ENCODE measurements at regions not wholly inside any gene's neighbourhood (a gene's known extent, or its start where the extent isn't known, plus 50 kb on each side); places are given as distances from the start of the nearest gene placed in this dataset.

DNA sequence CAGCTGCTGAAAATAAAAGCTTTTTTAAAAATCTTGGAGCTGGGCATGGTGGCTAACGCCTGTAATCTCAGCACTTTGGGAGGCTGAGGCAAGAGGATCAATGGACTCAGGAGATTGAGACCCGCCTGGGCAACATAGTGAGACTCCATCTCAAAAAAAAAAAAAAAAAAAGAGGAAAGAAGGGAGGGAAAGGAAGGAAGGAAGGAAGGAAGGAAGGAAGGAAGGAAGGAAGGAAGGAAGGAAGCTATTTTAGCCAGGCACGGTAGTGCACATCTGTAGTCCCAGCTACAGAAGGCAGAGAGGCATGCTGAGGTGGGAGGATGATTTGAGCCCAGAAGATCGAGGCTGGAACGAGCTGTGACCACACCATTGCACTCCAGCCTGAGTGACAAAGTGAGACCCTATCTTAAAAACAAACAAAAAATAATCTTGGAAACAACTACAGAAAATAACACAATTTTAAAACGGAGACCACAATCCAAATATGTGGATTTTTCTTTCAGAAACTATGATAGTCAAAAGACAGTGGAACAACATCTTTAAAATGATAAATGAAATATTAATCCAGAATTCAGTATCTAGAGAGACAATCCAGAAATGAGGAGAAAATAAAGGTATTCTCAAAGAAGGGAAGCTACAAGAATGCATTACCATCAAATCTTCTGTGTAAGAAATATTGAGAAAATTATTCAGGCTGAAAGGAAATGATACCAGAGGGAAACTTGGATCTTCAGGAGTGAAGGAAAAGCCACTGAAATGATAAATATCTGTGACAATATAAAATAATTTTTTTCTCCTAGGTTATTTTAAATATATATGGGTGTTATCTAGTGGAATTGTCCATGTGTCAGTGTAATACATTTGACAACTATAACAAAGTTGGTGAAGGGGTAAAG lies 182.0 kb downstream of the GPX5 start:
- H3K4me3 ChIP-seq, result no peak overlapping the region
- H3K9me3 ChIP-seq, result peaks cover 7% of the 10 kb centered on the region
- no peaks in the 10 kb centered on the region for H3K36me3 ChIP-seq
- no peaks in the 10 kb centered on the region for H3K27me3 ChIP-seq
- no peak overlapping the region for H3K27ac ChIP-seq
- intact Hi-C loops (cut with DNase I), result no loop called here
- H3K4me1 ChIP-seq, result no peaks in the 10 kb centered on the region
- TF ChIP-seq, protein P1, sequence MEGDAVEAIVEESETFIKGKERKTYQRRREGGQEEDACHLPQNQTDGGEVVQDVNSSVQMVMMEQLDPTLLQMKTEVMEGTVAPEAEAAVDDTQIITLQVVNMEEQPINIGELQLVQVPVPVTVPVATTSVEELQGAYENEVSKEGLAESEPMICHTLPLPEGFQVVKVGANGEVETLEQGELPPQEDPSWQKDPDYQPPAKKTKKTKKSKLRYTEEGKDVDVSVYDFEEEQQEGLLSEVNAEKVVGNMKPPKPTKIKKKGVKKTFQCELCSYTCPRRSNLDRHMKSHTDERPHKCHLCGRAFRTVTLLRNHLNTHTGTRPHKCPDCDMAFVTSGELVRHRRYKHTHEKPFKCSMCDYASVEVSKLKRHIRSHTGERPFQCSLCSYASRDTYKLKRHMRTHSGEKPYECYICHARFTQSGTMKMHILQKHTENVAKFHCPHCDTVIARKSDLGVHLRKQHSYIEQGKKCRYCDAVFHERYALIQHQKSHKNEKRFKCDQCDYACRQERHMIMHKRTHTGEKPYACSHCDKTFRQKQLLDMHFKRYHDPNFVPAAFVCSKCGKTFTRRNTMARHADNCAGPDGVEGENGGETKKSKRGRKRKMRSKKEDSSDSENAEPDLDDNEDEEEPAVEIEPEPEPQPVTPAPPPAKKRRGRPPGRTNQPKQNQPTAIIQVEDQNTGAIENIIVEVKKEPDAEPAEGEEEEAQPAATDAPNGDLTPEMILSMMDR (IDR thresholded peaks at IDR 0.05), result no peak
- TF ChIP-seq POLR2AphosphoS5 (IDR thresholded peaks at IDR 0.05; ENCODE audit: insufficient read depth in 1 of 2, low read depth in 1 of 2), result no peak
- no peak for TF ChIP-seq POLR2A (IDR thresholded peaks at IDR 0.05)
- DNase-seq (ENCODE audit: extremely low spot score in 2 of 2), result no peak

DNA sequence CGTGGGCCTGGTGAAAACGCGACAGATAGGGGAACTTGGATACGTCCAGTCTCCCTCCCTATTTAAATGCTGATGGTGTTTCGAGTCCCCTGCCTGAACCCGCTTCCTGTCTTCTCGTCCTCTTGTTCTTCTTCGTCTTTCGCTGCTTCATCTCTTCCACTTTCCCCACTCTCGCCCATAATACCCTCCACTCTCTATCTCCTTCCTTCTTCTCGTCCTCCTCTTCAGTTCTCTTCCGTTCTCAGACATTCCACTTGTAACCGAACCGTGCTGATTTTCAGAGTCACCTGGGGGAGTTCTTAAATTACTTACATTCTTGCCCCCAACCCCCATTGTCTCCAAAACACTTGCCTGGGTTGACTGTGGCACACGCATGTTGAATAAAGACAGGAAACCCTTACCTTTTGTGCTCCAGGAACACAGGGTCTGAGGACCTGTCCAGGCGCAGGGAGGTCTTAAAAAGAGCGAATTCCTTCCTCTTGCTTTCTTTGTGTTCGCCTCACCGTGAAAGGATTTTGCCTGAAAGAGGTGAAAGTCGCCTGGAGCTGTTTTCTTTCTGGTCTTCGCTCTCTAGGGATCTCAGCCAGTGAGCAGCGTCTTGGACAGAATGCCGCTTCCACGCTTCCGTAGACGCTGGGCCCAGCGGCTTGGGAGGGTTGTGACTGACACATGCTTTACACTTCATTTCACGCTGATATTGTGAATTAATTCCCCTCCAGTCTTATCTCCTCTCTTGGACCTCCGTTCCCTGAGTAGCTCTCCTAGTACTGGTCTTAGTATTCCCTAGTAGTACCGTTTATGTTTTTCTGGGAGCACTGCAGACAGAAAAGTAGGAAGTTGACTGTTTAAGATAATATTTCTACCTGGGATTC lies 184.0 kb downstream of the GPX5 start:
- DNase-seq (ENCODE audit: extremely low spot score in 2 of 2), result no peak

DNA sequence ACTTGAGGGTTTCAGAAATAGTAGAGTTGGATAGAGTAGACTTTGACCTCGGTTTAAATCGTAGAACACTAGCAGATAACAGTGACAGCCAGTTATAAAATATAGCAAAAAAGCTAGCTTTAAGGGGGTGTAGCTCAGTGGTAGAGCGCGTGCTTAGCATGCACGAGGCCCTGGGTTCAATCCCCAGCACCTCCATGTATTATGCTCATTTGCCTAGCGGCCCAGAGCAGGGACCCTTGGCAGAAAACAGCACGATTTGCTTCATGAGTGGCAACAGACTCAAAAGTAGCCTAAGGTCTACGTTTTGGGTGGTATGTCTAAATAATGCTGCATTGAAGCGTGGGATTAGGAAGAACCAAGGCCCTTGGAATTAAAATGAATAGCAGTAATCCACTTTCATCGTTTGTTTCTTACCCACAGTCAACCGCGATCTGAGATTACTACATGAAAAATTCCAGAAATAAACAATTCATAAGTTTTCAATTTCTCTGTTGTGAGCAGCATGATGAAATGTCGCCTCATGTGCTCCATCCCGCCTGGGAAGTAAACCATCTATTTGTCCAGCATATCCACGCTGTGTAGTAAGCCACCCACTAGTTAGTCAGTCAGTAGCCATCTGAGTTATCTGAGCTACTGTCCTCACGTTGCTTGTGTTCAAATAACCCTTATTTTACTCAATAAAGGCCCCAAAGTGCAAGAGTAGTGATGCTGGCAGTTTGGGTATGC lies 184.9 kb downstream of the GPX5 start:
- Histone ChIP-seq H3K4me1 (no peaks in the 10 kb centered on the region), H3K27ac (no peak overlapping the region), H3K9me3 (peaks cover 7% of the 10 kb centered on the region), H3K4me3 (peak overlapping the region in 1 of 2 donors; percentile 0), H3K27me3 (no peaks in the 10 kb centered on the region), H3K36me3 (no peaks in the 10 kb centered on the region)
- intact Hi-C loops (cut with DNase I), result no loop called here
- TF ChIP-seq, protein P1 (IDR thresholded peaks at IDR 0.05), result no peak
- no peak for TF ChIP-seq POLR2A (IDR thresholded peaks at IDR 0.05)
- TF ChIP-seq POLR2AphosphoS5 (IDR thresholded peaks at IDR 0.05; ENCODE audit: insufficient read depth in 1 of 2, low read depth in 1 of 2), result no peak
- DNase-seq (ENCODE audit: extremely low spot score in 2 of 2), result no peak

More for the DNA sequence above, 184.0 kb downstream of the GPX5 start:
- TF ChIP-seq POLR2AphosphoS5 (IDR thresholded peaks at IDR 0.05; ENCODE audit: insufficient read depth in 1 of 2, low read depth in 1 of 2), result no peak
- Histone ChIP-seq H3K4me3 (peak overlapping the region in 1 of 2 donors; percentile 0), H3K36me3 (no peaks in the 10 kb centered on the region), H3K27me3 (no peaks in the 10 kb centered on the region), H3K27ac (no peak overlapping the region), H3K4me1 (no peaks in the 10 kb centered on the region), H3K9me3 (peaks cover 7% of the 10 kb centered on the region)
- intact Hi-C loops (cut with DNase I), result no loop called here

DNA sequence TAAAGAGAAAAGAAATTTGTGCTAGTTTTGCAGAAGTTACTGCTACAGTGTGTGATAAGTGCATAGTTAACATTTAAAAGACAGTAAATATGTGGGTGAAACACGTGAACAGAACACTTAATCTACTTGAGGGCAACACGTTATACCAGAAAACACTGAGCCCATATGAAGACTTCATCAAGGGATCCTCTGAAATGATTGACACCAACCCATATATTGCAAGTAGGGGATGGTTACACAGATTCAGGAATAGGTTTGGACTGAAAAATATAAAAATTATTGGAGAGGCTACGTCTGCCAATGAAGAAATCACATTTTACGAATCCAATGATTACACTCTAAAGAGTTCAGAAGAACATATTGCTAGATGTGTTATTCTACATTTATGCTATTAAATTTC lies 185.6 kb downstream of the GPX5 start:
- DNase-seq (ENCODE audit: extremely low spot score in 2 of 2), result no peak
- intact Hi-C loops (cut with DNase I), result no loop called here
- Histone ChIP-seq H3K27me3 (no peaks in the 10 kb centered on the region), H3K36me3 (no peaks in the 10 kb centered on the region), H3K4me1 (no peaks in the 10 kb centered on the region), H3K27ac (no peak overlapping the region), H3K4me3 (no peak overlapping the region), H3K9me3 (peaks cover 7% of the 10 kb centered on the region)
- TF ChIP-seq, protein P1 (IDR thresholded peaks at IDR 0.05), result no peak
- TF ChIP-seq POLR2AphosphoS5 (IDR thresholded peaks at IDR 0.05; ENCODE audit: insufficient read depth in 1 of 2, low read depth in 1 of 2), result no peak
- TF ChIP-seq POLR2A (IDR thresholded peaks at IDR 0.05), result no peak

DNA sequence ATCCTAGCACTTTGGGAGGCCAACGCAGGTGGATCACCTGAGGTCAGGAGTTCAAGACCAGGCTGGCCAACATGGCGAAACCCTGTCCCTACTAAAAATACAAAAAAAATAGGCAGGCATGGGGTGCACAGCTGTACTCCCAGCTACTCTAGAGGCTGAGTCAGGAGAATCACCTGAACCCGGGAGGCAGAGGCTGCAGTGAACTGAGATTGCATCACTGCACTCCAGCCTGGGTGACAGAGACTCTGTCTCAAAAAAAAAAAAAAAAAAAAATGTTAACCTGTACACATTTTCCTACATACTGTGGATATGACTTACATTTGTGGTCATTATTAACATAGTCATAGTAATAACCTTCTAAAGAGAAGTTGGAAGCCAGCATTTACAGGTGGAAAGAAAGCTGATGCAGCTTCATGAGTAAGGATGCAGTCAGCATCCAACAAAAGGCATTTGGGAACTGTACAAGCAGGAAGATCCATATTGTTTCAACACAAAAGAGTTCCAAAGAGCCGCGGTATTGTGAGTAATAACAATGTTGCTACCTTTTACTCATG lies 186.2 kb downstream of the GPX5 start:
- Histone ChIP-seq H3K27ac (no peak overlapping the region), H3K36me3 (no peaks in the 10 kb centered on the region), H3K4me3 (no peak overlapping the region), H3K27me3 (no peaks in the 10 kb centered on the region), H3K4me1 (no peaks in the 10 kb centered on the region), H3K9me3 (peaks cover 7% of the 10 kb centered on the region)
- no peak for DNase-seq (ENCODE audit: extremely low spot score in 2 of 2)
- TF ChIP-seq POLR2AphosphoS5 (IDR thresholded peaks at IDR 0.05; ENCODE audit: insufficient read depth in 1 of 2, low read depth in 1 of 2), result no peak
- no peak for TF ChIP-seq POLR2A (IDR thresholded peaks at IDR 0.05)
- TF ChIP-seq, protein P1 (IDR thresholded peaks at IDR 0.05), result no peak
- intact Hi-C loops (cut with DNase I), result no loop called here
